ENCODE measurements at regions not wholly inside any gene's neighbourhood (a gene's known extent, or its start where the extent isn't known, plus 50 kb on each side); places are given as distances from the start of the nearest gene placed in this dataset.
A peak's percentile ranks its signal among the peaks of the same experiment; 100 is the strongest.
"Not testable (repeated sequence)": the region's sequence is repeated elsewhere in the genome, so short reads cannot be mapped to it uniquely, and the experiment has no call there.

- H3K4me3 ChIP-seq; intact Hi-C loops (cut with DNase I); H3K36me3 ChIP-seq; H3K27ac ChIP-seq; H3K27me3 ChIP-seq; H3K4me1 ChIP-seq; H3K9me3 ChIP-seq: not testable (repeated sequence)
- DNase-seq (ENCODE audit: extremely low spot score in 2 of 2) = peak; percentile 18 to 72
Measured at GRCh38 chr21:9037588-9038544, 1483.5 kb upstream of the TPTE start.

- H3K27ac ChIP-seq; H3K9me3 ChIP-seq; intact Hi-C loops (cut with DNase I); H3K4me3 ChIP-seq; H3K4me1 ChIP-seq; H3K36me3 ChIP-seq; H3K27me3 ChIP-seq: not testable (repeated sequence)
- peak; percentile 77 to 97 for DNase-seq (ENCODE audit: extremely low spot score in 2 of 2)
Measured at GRCh38 chr21:9039520-9040365, 1481.6 kb upstream of the TPTE start.

GRCh38 chr21:9040406-9040805 is 1481.0 kb upstream of the TPTE start:
- DNase-seq (ENCODE audit: extremely low spot score in 2 of 2) = peak; percentile 1 to 46
- intact Hi-C loops (cut with DNase I) = not testable (repeated sequence)

GRCh38 chr21:9041175-9041948 is 1480.0 kb upstream of the TPTE start:
- H3K9me3 ChIP-seq; H3K36me3 ChIP-seq; H3K4me3 ChIP-seq; intact Hi-C loops (cut with DNase I); H3K4me1 ChIP-seq; H3K27ac ChIP-seq; H3K27me3 ChIP-seq: not testable (repeated sequence)
- DNase-seq (ENCODE audit: extremely low spot score in 2 of 2) = peak; percentile 34 to 55

More at GRCh38 chr21:9040406-9040805, 1481.0 kb upstream of the TPTE start:
- H3K4me3 ChIP-seq, H3K4me1 ChIP-seq, H3K36me3 ChIP-seq, H3K9me3 ChIP-seq, H3K27ac ChIP-seq, H3K27me3 ChIP-seq: not testable (repeated sequence)

GRCh38 chr21:9043089-9043488 is 1478.3 kb upstream of the TPTE start:
- intact Hi-C loops (cut with DNase I); H3K27me3 ChIP-seq: not testable (repeated sequence)

GRCh38 chr21:9046870-9047269 is 1474.5 kb upstream of the TPTE start:
- H3K27me3 ChIP-seq; H3K9me3 ChIP-seq; H3K4me3 ChIP-seq; H3K36me3 ChIP-seq; H3K4me1 ChIP-seq; DNase-seq (ENCODE audit: extremely low spot score in 2 of 2); H3K27ac ChIP-seq; intact Hi-C loops (cut with DNase I): not testable (repeated sequence)

More at GRCh38 chr21:9043089-9043488, 1478.3 kb upstream of the TPTE start:
- not testable (repeated sequence) for H3K4me3 ChIP-seq; H3K9me3 ChIP-seq; DNase-seq (ENCODE audit: extremely low spot score in 2 of 2); H3K4me1 ChIP-seq; H3K36me3 ChIP-seq; H3K27ac ChIP-seq

- H3K27ac ChIP-seq; H3K27me3 ChIP-seq; H3K36me3 ChIP-seq; H3K4me1 ChIP-seq; intact Hi-C loops (cut with DNase I); H3K9me3 ChIP-seq; DNase-seq (ENCODE audit: extremely low spot score in 2 of 2); H3K4me3 ChIP-seq: not testable (repeated sequence)
Measured at GRCh38 chr21:9067515-9067914, 1453.9 kb upstream of the TPTE start.

GRCh38 chr21:9068622-9069021 is 1452.8 kb upstream of the TPTE start:
- H3K36me3 ChIP-seq; H3K4me3 ChIP-seq; H3K4me1 ChIP-seq; H3K9me3 ChIP-seq; DNase-seq (ENCODE audit: extremely low spot score in 2 of 2); intact Hi-C loops (cut with DNase I); H3K27me3 ChIP-seq; H3K27ac ChIP-seq: not testable (repeated sequence)

GRCh38 chr21:9070703-9071102 is 1450.7 kb upstream of the TPTE start:
- H3K4me3 ChIP-seq; intact Hi-C loops (cut with DNase I); H3K4me1 ChIP-seq; H3K36me3 ChIP-seq; H3K27me3 ChIP-seq; H3K27ac ChIP-seq; DNase-seq (ENCODE audit: extremely low spot score in 2 of 2); H3K9me3 ChIP-seq: not testable (repeated sequence)

- H3K36me3 ChIP-seq; H3K4me3 ChIP-seq; H3K4me1 ChIP-seq; H3K27me3 ChIP-seq; H3K27ac ChIP-seq; DNase-seq (ENCODE audit: extremely low spot score in 2 of 2); intact Hi-C loops (cut with DNase I); H3K9me3 ChIP-seq: not testable (repeated sequence)
Measured at GRCh38 chr21:9073010-9073409, 1448.4 kb upstream of the TPTE start.

GRCh38 chr21:9074772-9075171 is 1446.6 kb upstream of the TPTE start:
- H3K4me1 ChIP-seq; H3K27me3 ChIP-seq; H3K4me3 ChIP-seq; H3K27ac ChIP-seq; H3K9me3 ChIP-seq; H3K36me3 ChIP-seq; intact Hi-C loops (cut with DNase I); DNase-seq (ENCODE audit: extremely low spot score in 2 of 2): not testable (repeated sequence)

- DNase-seq (ENCODE audit: extremely low spot score in 2 of 2); H3K4me3 ChIP-seq; H3K36me3 ChIP-seq; H3K27me3 ChIP-seq; H3K9me3 ChIP-seq; H3K27ac ChIP-seq; intact Hi-C loops (cut with DNase I); H3K4me1 ChIP-seq: not testable (repeated sequence)
Measured at GRCh38 chr21:9083091-9083826, 1438.1 kb upstream of the TPTE start.

Data from vagina (tissue), 2 donors.